SU-DHL-6 (cell line): ENCODE measurements at regions not wholly inside any gene's neighbourhood (a gene's known extent, or its start where the extent isn't known, plus 50 kb on each side); places are given as distances from the start of the nearest gene placed in this dataset.

Experiments used
- H2AFZ ChIP-seq: fragments of 200-600 bp; sonication (generic); 2 replicates; pipeline ENCODE4 v1.6.1; 2014; ENCODE audit warnings: low read depth, mild to moderate bottlenecking, moderate library complexity, mixed read lengths, antibody characterized with exemption, low read length; ENCODE audit not compliant: severe bottlenecking
- H3F3A ChIP-seq: fragments of 200-600 bp; shearing (Covaris generic); 2 replicates; pipeline ENCODE4 v1.6.0; 2016; ENCODE audit warnings: antibody characterized with exemption, mild to moderate bottlenecking; ENCODE audit not compliant: insufficient read depth
- H3K27ac ChIP-seq: fragments of 200-600 bp; sonication (generic); 2 replicates; pipeline ENCODE4 v1.5.1; 2016; ENCODE audit warnings: low read depth, mild to moderate bottlenecking, low read length, moderate library complexity, mixed read lengths
- H3K27me3 ChIP-seq: fragments of 200-600 bp; sonication (generic), shearing (Covaris generic); 2 replicates; pipeline ENCODE4 v1.6.0; 2014; ENCODE audit warnings: mild to moderate bottlenecking, low read length
- H3K36me3 ChIP-seq: fragments of 200-600 bp; sonication (generic); 2 replicates; pipeline ENCODE4 v1.6.1; 2014; ENCODE audit warnings: mild to moderate bottlenecking, low read length, mixed read lengths
- H3K4me2 ChIP-seq: fragments of 300-600, 200-600 bp; shearing (Covaris generic), sonication (generic); 2 replicates; pipeline ENCODE4 v1.6.0; 2014; ENCODE audit warnings: low read length, low read depth, mild to moderate bottlenecking; ENCODE audit not compliant: poor library complexity, severe bottlenecking
- H3K4me3 ChIP-seq: fragments of 200-600 bp; sonication (generic); 2 replicates; pipeline ENCODE4 v1.5.1; 2014; ENCODE audit warnings: antibody characterized with exemption, low read length, mild to moderate bottlenecking, mixed read lengths; ENCODE audit not compliant: insufficient read depth, poor library complexity, severe bottlenecking
- H3K79me2 ChIP-seq: fragments of 200-600 bp; sonication (generic); 2 replicates; pipeline ENCODE4 v1.6.1; 2014; ENCODE audit warnings: mild to moderate bottlenecking, low read length, moderate library complexity; ENCODE audit not compliant: insufficient read depth
- H3K9ac ChIP-seq: fragments of 200-600 bp; sonication (generic); 2 replicates; pipeline ENCODE4 v1.7.0; 2014; ENCODE audit warnings: mild to moderate bottlenecking, low read length
- H3K9me2 ChIP-seq: fragments of 200-600 bp; sonication (generic); replicated peaks from 2 replicates; pipeline ENCODE4 v1.6.1; 2014; ENCODE audit warnings: low read length; ENCODE audit not compliant: insufficient read depth
- H3K9me3 ChIP-seq: fragments of 200-600 bp; sonication (generic); 2 replicates; pipeline ENCODE4 v1.6.1; 2014; ENCODE audit warnings: low read length, mixed read lengths; ENCODE audit not compliant: insufficient read depth
- H4K20me1 ChIP-seq: fragments of 200-600 bp; sonication (generic); 2 replicates; pipeline ENCODE4 v1.6.1; 2014; ENCODE audit warnings: low read depth, mild to moderate bottlenecking, antibody characterized with exemption, low read length, moderate library complexity, mixed read lengths
- CTCF ChIP-seq: fragments of 200-600 bp; sonication (generic); IDR thresholded peaks from one replicate; pipeline ENCODE4 v1.5.1; 2017; ENCODE audit warnings: antibody characterized with exemption, mild to moderate bottlenecking, low read length, moderate library complexity; ENCODE audit not compliant: insufficient read depth, poor library complexity, severe bottlenecking
- EZH2phosphoT487 ChIP-seq: fragments of 200-600 bp; sonication (generic), shearing (Covaris generic); conservative IDR thresholded peaks from 2 replicates; pipeline ENCODE4 v1.6.1; 2018; ENCODE audit warnings: mild to moderate bottlenecking, antibody characterized with exemption, low read length, moderate library complexity, mixed read lengths

- H4K20me1 ChIP-seq = no peaks in the 10 kb centered on the region
- no peak overlapping the region for H3K9ac ChIP-seq
- no peak overlapping the region for H2AFZ ChIP-seq
- H3K36me3 ChIP-seq = no peaks in the 10 kb centered on the region
- H3K4me2 ChIP-seq = no peak overlapping the region
- no peak for TF ChIP-seq CTCF
- TF ChIP-seq EZH2phosphoT487 = no peak
- no peaks in the 10 kb centered on the region for H3F3A ChIP-seq
- H3K27me3 ChIP-seq = no peaks in the 10 kb centered on the region
- H3K9me3 ChIP-seq = no peaks in the 10 kb centered on the region
- H3K9me2 ChIP-seq = no peaks in the 10 kb centered on the region
- H3K27ac ChIP-seq = no peak overlapping the region
- H3K4me3 ChIP-seq = no peak overlapping the region
- H3K79me2 ChIP-seq = no peaks in the 10 kb centered on the region
Measured at GRCh38 chr6:81630719-81631118, 121.8 kb downstream of the TENT5A start.

GRCh38 chr6:81625216-81625615 lies 127.3 kb downstream of the TENT5A start:
- no peak overlapping the region for H3K4me2 ChIP-seq
- no peaks in the 10 kb centered on the region for H4K20me1 ChIP-seq
- H3F3A ChIP-seq = no peaks in the 10 kb centered on the region
- no peaks in the 10 kb centered on the region for H3K79me2 ChIP-seq
- no peak overlapping the region for H3K4me3 ChIP-seq
- H3K36me3 ChIP-seq = no peaks in the 10 kb centered on the region
- no peak overlapping the region for H2AFZ ChIP-seq
- no peaks in the 10 kb centered on the region for H3K27me3 ChIP-seq
- no peak for TF ChIP-seq CTCF
- H3K27ac ChIP-seq = no peak overlapping the region
- H3K9me2 ChIP-seq = no peaks in the 10 kb centered on the region
- no peak overlapping the region for H3K9ac ChIP-seq
- H3K9me3 ChIP-seq = no peaks in the 10 kb centered on the region

- Histone ChIP-seq H3K9ac (no peak overlapping the region), H4K20me1 (no peaks in the 10 kb centered on the region), H3K79me2 (no peaks in the 10 kb centered on the region), H3K9me2 (no peaks in the 10 kb centered on the region), H3K4me3 (no peak overlapping the region), H3K36me3 (no peaks in the 10 kb centered on the region), H3K27me3 (no peaks in the 10 kb centered on the region), H3K4me2 (no peak overlapping the region), H3K27ac (no peak overlapping the region), H3F3A (no peaks in the 10 kb centered on the region), H2AFZ (no peak overlapping the region), H3K9me3 (no peaks in the 10 kb centered on the region)
- no peak for TF ChIP-seq CTCF
- TF ChIP-seq EZH2phosphoT487 = no peak
Measured at GRCh38 chr6:81624453-81624852, 128.0 kb downstream of the TENT5A start.
